Dedifferentiated amniotic fluid mesenchymal stem cell (primary cell): ENCODE measurements at regions not wholly inside any gene's neighbourhood (a gene's known extent, or its start where the extent isn't known, plus 50 kb on each side); places are given as distances from the start of the nearest gene placed in this dataset.

Experiments used
- DNase-seq: peaks from one replicate; pipeline ENCODE4 v3.0.0-alpha.2; 2016; ENCODE audit errors: extremely low spot score

GRCh38 chr7:32264702-32265284, 194.6 kb upstream of the PDE1C start:
- no peak for DNase-seq

- no peak for DNase-seq
These were observed 193.4 kb upstream of the PDE1C start for GRCh38 chr7:32263611-32264010.

- no peak for DNase-seq
These were observed 192.1 kb upstream of the PDE1C start for GRCh38 chr7:32262315-32262714.

- no peak for DNase-seq
These were observed 189.9 kb upstream of the PDE1C start for GRCh38 chr7:32259931-32260596.

- DNase-seq: no peak
These were observed 188.1 kb upstream of the PDE1C start for GRCh38 chr7:32258265-32258664.

GRCh38 chr7:32257621-32258020, 187.4 kb upstream of the PDE1C start:
- DNase-seq: no peak

GRCh38 chr7:32256811-32257210, 186.6 kb upstream of the PDE1C start:
- DNase-seq: no peak

- DNase-seq: no peak
These were observed 186.2 kb upstream of the PDE1C start for GRCh38 chr7:32256376-32256775.

GRCh38 chr7:32255036-32255435, 184.8 kb upstream of the PDE1C start:
- DNase-seq: no peak

GRCh38 chr7:32253299-32253698, 183.1 kb upstream of the PDE1C start:
- DNase-seq: no peak

GRCh38 chr7:32251659-32252058, 181.5 kb upstream of the PDE1C start:
- DNase-seq: no peak

- DNase-seq: no peak
These were observed 180.5 kb upstream of the PDE1C start for GRCh38 chr7:32250471-32251260.

GRCh38 chr7:32250003-32250402, 179.8 kb upstream of the PDE1C start:
- DNase-seq: no peak

GRCh38 chr7:32248522-32248921, 178.3 kb upstream of the PDE1C start:
- no peak for DNase-seq

GRCh38 chr7:32244806-32245345, 174.7 kb upstream of the PDE1C start:
- DNase-seq: no peak

GRCh38 chr7:32243687-32244290, 173.6 kb upstream of the PDE1C start:
- no peak for DNase-seq

- DNase-seq: no peak
These were observed 172.2 kb upstream of the PDE1C start for GRCh38 chr7:32242436-32242835.

GRCh38 chr7:32241636-32242035, 171.4 kb upstream of the PDE1C start:
- no peak for DNase-seq

GRCh38 chr7:32239764-32240163, 169.6 kb upstream of the PDE1C start:
- no peak for DNase-seq

- no peak for DNase-seq
These were observed 158.4 kb upstream of the PDE1C start for GRCh38 chr7:32228601-32229000.

GRCh38 chr7:32227746-32228145, 157.5 kb upstream of the PDE1C start:
- no peak for DNase-seq

- no peak for DNase-seq
These were observed 154.1 kb upstream of the PDE1C start for GRCh38 chr7:32224276-32224675.
